Mammary epithelial cell (primary cell): ENCODE measurements at regions not wholly inside any gene's neighbourhood (a gene's known extent, or its start where the extent isn't known, plus 50 kb on each side); places are given as distances from the start of the nearest gene placed in this dataset.

Experiments used
- CTCF ChIP-seq, 2 donors: IDR thresholded peaks in 1 of 2; conservative IDR thresholded peaks in 1 of 2; 2 replicates each; pipeline ENCODE4 v1.5.1; 2011 to 2012; ENCODE audit warnings: inconsistent platforms in 2 of 2, low read length in 2 of 2, mild to moderate bottlenecking in 2 of 2, control low read depth in 1 of 2, low read depth in 1 of 2; ENCODE audit not compliant: insufficient read depth in 1 of 2; ENCODE audit errors: extremely low read depth in 1 of 2
- EZH2 ChIP-seq: IDR thresholded peaks from 2 replicates; pipeline ENCODE4 v1.6.1; 2012; ENCODE audit warnings: low read length, inconsistent platforms, borderline replicate concordance

DNA sequence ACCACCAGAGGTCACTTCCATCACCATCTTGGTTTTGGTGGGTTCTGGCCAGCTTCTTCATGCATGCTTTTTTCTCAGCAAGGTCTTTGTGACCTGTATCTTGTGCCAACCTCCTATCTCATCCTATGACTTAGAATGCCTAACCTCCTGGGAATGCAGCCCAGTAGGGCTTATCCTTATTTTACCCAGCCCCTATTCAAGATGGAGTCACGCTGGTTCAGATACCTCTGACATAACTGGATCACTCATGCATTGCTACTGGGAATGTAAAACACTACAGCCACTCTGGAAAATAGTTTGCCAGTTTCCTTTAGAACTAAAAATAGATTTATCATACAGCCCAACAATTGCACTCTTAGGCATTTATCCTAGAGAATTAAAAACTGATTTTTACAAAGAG lies 219.2 kb downstream of the IRS1 start:
- TF ChIP-seq CTCF (conservative IDR thresholded peaks at IDR 0.05 in 1 of 2, IDR thresholded peaks at IDR 0.05 in 1 of 2; ENCODE audit: extremely low read depth in 1 of 2, insufficient read depth in 1 of 2, low read depth in 1 of 2, low read length in 2 of 2) (no peak), EZH2 (no peak)
